HL-60/S4 treated with retinoic acid at 250 ng/mL for 4 days and 3 days (cell line): ENCODE measurements at regions not wholly inside any gene's neighbourhood (a gene's known extent, or its start where the extent isn't known, plus 50 kb on each side); places are given as distances from the start of the nearest gene placed in this dataset.

Experiments
- in situ Hi-C: fragments of 300-500 bp; cut with MboI; formaldehyde crosslinking; loops from 2 replicates; pipeline ENCODE4 v1.7.0; 2022; ENCODE audit warnings: low sequenced_read_pairs

DNA sequence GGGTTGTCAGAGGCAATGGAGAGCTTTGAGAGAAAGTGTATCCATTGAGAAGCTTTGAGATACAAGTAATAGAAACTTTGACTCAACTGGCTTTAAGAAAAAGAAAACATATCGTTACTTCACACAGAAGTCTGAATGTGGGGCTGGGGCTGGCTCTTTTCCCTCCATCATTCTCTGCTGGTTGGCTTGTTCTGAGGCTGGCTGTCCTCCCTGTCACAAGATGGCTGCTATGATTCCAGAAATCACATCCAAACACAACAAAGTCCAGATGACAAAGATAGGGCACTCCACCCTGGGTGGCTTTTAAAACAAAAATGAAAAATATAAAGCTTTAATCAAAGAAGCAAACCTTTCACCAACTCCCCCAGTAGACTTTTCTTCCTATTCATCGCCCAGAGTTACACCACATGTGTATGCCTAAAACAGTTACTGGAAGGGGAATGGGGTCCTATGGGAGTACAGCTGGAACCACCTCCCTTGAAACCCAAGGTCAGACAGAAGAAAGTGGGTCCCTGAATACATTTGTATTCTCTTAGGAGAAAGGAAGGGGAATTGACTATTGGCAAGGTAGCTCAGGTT is 284.3 kb downstream of the GAS1 start:
- in situ Hi-C loops = no loop called here

- in situ Hi-C loops = no loop called here
Measured at GRCh38 chr9:86660146-86660943, 287.0 kb downstream of the GAS1 start.

GRCh38 chr9:86659413-86660046 is 287.8 kb downstream of the GAS1 start:
- in situ Hi-C loops = no loop called here

DNA sequence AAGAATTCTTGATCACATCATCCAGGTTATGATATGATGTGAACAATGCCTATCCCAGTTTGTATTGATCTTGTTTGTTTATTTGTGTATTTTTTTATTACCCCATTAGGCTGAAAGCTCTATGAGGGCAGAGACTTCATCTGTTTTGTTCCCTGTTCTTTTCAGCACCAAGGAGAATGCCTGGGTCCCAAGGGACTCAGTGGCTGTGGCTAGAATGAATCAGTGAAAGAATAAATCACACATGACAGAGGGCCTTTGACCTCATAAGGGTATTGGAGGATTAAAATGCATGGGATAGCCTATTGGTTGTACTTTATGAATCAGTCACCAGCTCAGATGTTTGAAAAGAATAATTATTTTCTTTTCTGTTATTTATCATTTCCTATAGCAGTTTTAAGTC is 292.2 kb downstream of the GAS1 start:
- in situ Hi-C loops = no loop called here

- in situ Hi-C loops = no loop called here
Measured at GRCh38 chr9:86653466-86653865, 293.8 kb downstream of the GAS1 start.

GRCh38 chr9:86652736-86653135 is 294.6 kb downstream of the GAS1 start:
- in situ Hi-C loops = no loop called here

DNA sequence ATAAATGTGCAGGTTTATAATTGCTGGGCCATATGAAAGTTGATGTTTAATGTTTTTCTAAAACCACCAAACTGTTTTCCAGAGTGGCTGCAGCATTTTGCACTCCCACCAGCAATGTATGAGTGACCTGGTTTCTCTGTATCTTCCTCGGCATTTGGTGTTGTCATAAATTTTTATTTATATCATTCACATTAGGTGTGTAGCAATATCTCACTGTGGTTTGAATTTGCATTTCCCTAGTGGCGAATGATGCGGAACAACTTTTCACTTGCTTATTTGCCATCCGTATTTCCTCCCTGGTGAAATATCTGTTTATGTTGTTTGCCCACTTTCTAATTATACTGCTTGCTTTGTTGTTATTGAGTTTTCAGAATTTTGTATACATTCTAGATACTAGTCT is 295.7 kb upstream of the TUT7 start:
- in situ Hi-C loops = loop anchor here (25.0 kb wide), 1 partner anchor 1012 kb away; no protein-coding TSS in a partner anchor

DNA sequence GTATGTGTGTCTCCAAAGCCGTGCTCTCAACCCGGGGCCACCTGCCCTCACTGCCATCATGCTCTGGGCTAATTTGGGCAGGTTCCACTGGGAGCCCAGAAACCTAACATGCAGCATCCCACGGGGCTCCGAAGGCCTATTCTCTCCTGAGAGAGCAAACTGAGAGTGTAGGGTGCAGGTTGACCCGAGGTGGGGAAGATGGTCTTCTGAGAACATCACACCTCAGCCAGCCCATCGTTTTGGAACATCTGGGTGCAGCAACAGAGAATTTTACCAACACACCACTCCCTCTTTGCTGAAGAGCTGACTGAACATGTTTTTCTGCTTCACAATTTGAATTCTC is 294.6 kb upstream of the TUT7 start:
- in situ Hi-C loops = loop anchor here (25.0 kb wide), 1 partner anchor 1014 kb away; no protein-coding TSS in a partner anchor

GRCh38 chr9:86648156-86648827 is 294.1 kb upstream of the TUT7 start:
- in situ Hi-C loops = loop anchor here (25.0 kb wide), 1 partner anchor 1014 kb away; no protein-coding TSS in a partner anchor

GRCh38 chr9:86645303-86645702 is 291.1 kb upstream of the TUT7 start:
- in situ Hi-C loops = loop anchor here (25.0 kb wide), 1 partner anchor 1017 kb away; no protein-coding TSS in a partner anchor

GRCh38 chr9:86644675-86645034 is 290.4 kb upstream of the TUT7 start:
- in situ Hi-C loops = loop anchor here (25.0 kb wide), 1 partner anchor 1018 kb away; no protein-coding TSS in a partner anchor

- in situ Hi-C loops = loop anchor here (25.0 kb wide), 1 partner anchor 1018 kb away; no protein-coding TSS in a partner anchor
Measured at GRCh38 chr9:86643946-86644674, 289.9 kb upstream of the TUT7 start.

DNA sequence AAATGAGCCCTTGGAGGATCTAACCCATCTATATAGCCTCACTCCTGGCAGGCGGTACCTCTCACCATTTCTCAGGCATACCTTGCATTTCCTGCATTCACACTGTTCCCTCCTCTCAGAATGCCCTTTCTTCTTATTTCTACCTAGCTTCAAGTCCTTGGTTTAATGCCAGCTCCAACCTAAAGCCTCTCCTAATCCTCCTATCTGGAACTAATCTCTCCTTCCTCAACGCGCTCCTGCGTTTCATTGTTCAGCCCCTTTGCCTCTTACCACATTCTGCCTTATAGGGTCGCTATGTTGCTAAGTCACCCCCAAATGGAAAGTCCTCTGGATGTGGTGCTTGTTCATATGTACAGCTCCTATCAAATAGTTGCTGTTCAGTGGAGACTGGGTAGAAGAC is 288.5 kb upstream of the TUT7 start:
- in situ Hi-C loops = loop anchor here (25.0 kb wide), 1 partner anchor 1020 kb away; no protein-coding TSS in a partner anchor

- in situ Hi-C loops = loop anchor here (25.0 kb wide), 1 partner anchor 1020 kb away; no protein-coding TSS in a partner anchor
Measured at GRCh38 chr9:86641970-86642369, 287.8 kb upstream of the TUT7 start.

DNA sequence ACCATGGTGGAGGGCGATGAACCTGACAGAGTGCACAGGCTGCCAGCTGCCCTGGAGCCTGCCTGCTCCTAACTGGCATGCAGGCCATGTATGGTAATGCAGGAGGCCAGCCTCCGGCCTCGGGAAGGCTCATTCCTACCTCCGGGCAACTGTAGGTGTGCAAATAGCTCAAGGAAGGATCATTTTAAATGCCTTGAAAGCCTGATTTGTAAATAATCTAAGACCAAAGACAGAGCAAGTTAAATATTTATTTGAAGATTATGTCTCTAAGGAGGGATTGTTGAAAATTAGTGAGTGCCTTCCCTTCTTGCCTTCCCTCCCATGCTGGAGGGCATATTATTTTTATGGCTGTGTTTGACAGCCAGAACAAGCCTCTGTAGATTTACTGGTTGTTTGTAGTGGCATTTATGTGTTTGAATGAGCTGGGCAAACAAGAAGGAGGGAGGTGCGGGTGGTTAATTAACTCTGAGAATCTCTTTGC is 285.7 kb upstream of the TUT7 start:
- in situ Hi-C loops = loop anchor here (10.0 to 25.0 kb wide), 2 partner anchors 685 to 1022 kb away; no protein-coding TSS in a partner anchor

DNA sequence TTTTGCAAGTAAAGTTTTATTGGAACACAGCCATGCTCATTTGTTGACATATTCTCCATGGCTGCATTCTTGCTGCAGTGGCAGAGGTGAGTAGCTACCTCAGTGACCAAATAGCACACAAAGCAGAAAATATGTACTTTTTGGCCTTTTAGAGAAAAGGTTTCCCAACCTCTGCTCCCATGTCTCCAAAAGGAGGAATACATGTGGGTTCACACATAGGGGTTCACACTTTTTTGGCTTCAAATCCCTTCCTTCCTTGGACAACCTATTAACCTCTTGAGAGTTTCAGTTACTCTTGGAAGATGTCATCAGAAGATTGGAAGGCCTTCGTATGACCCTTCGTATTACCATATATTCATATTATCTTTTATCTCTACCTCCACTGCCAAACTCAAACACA is 285.1 kb upstream of the TUT7 start:
- in situ Hi-C loops = loop anchor here (10.0 to 25.0 kb wide), 2 partner anchors 686 to 1023 kb away; no protein-coding TSS in a partner anchor

GRCh38 chr9:86638109-86638508 is 283.9 kb upstream of the TUT7 start:
- in situ Hi-C loops = loop anchor here (10.0 to 25.0 kb wide), 2 partner anchors 687 to 1024 kb away; no protein-coding TSS in a partner anchor

DNA sequence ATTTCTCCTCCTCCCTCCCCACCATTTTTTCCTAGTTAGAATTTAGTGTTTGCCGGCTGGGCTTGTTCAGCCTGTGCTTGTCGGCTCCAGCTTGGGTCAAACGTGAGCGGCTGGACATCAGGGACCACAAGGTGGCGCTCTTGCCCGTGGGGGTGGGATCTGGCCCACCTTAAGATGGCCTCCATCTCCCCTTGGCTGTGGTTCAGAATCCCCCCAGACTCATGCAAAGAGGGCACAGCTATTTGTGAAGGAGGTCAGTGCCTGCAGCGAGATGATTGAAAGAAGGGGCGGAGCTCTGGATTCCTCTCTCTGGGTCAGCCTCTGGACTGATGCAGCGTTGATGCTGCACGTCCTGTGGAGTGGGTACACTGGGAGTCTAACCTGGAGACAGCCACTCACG is 283.3 kb upstream of the TUT7 start:
- in situ Hi-C loops = loop anchor here (10.0 to 25.0 kb wide), 2 partner anchors 687 to 1025 kb away; no protein-coding TSS in a partner anchor

- in situ Hi-C loops = loop anchor here (10.0 to 25.0 kb wide), 2 partner anchors 688 to 1026 kb away; no protein-coding TSS in a partner anchor
Measured at GRCh38 chr9:86636519-86636918, 282.3 kb upstream of the TUT7 start.

DNA sequence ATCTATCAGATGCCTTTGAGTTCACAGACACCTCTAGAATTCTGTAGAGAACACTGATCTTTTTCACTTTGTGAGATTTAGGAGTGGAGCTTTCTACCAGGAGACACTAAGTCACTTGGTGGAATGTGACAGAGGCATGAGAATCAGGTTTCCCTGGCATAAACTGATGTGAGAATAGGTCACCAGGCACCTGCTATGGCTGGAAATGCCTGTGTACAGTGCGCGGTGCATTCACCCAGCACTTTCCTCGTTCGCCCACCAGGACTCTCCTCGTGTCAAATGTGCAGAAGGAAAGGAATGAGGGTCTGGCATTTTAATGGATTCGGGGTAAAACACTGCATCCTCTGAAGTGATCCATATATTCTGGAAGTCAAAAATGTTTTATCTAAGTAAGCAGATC is 281.8 kb upstream of the TUT7 start:
- in situ Hi-C loops = loop anchor here (10.0 to 25.0 kb wide), 2 partner anchors 689 to 1026 kb away; no protein-coding TSS in a partner anchor
